Effector memory CD8-positive, alpha-beta T cell (primary cell): ENCODE measurements at regions not wholly inside any gene's neighbourhood (a gene's known extent, or its start where the extent isn't known, plus 50 kb on each side); places are given as distances from the start of the nearest gene placed in this dataset.
"Not testable (repeated sequence)": the region's sequence is repeated elsewhere in the genome, so short reads cannot be mapped to it uniquely, and the experiment has no call there.

Source experiments
- ATAC-seq: fragments of 150-1000 bp; cut with Tn5 transposase; replicated peaks from 2 replicates; pipeline ENCODE4 v1.10.0; 2021; ENCODE audit warnings: mild to moderate bottlenecking, moderate library complexity
- DNase-seq, 3 experiments: peaks; one replicate each; pipeline ENCODE4 v3.0.0; 2021
- H3K27ac Mint-ChIP-seq, 2 donors: one replicate each; pipeline ENCODE4 v1.8.0; 2022; ENCODE audit warnings: mild to moderate bottlenecking in 2 of 2, mixed read lengths in 2 of 2, moderate library complexity in 2 of 2
- H3K27me3 Mint-ChIP-seq, 2 donors: one replicate each; pipeline ENCODE4 v1.8.0; 2022; ENCODE audit warnings: mixed read lengths in 2 of 2
- H3K36me3 Mint-ChIP-seq: one replicate; pipeline ENCODE4 v1.8.0; 2022; ENCODE audit warnings: mild to moderate bottlenecking, moderate library complexity, mixed read lengths; ENCODE audit not compliant: insufficient read depth
- H3K4me1 Mint-ChIP-seq, 2 donors: one replicate each; pipeline ENCODE4 v1.8.0; 2022; ENCODE audit warnings: low read depth in 2 of 2, mixed read lengths in 2 of 2
- H3K4me3 Mint-ChIP-seq, 2 donors: one replicate each; pipeline ENCODE4 v1.8.0; 2022; ENCODE audit warnings: mild to moderate bottlenecking in 2 of 2, mixed read lengths in 2 of 2, moderate library complexity in 2 of 2
- H3K9me3 Mint-ChIP-seq, 2 donors: one replicate each; pipeline ENCODE4 v1.8.0; 2022; ENCODE audit warnings: mixed read lengths in 2 of 2

DNA sequence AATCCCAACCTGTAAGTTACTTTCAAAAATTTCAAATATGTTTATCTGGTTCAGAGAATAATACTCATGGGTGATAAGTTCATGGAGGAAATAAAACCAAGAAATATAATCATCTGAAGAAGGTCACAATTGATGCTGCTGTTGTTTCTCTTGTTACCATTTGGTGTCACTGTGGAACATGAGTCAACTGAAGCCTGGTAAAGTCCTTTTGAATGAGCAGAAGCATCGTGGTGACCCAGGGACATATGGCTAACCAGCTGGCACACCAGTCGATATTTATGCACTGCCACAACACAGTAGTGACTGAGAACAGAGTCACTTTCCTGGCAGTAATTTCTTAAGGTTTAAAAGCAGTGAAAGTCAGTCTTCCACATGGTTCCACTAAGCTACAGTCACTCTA is 612.9 kb upstream of the TLE4 start:
- H3K27me3 Mint-ChIP-seq: no peaks in the 10 kb centered on the region
- DNase-seq: no peak
- peaks cover 0 to 3% of the 10 kb centered on the region in 2 donors for H3K4me1 Mint-ChIP-seq
- H3K4me3 Mint-ChIP-seq: no peak overlapping the region
- ATAC-seq: no peak
- no peaks in the 10 kb centered on the region for H3K36me3 Mint-ChIP-seq
- peaks cover 12 to 18% of the 10 kb centered on the region in 2 donors for H3K9me3 Mint-ChIP-seq
- H3K27ac Mint-ChIP-seq: no peak overlapping the region

DNA sequence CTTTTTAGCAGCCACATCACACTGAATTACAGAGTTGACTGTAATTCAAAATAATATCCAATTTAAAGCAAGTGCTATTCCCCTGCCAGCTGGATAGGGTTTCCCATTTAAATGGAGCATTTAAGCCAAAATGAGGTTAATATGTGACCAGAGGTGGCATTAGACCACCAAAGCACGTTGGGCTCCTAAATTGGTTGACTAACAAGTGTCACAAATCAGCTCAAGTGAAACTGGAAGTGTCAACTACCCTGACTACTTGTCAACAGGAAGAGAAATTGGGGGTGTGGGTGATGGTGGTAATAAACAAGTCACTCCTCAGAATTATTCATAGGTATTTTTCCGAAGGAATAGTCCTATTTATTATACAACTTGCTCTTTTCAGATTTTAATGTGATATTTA is 609.6 kb upstream of the TLE4 start:
- ATAC-seq (no peak), DNase-seq (no peak)
- Mint-ChIP-seq H3K4me3 (no peak overlapping the region), H3K27ac (no peak overlapping the region), H3K9me3 (peaks cover 11 to 20% of the 10 kb centered on the region in 2 donors), H3K27me3 (no peaks in the 10 kb centered on the region), H3K36me3 (no peaks in the 10 kb centered on the region), H3K4me1 (peaks cover 0 to 3% of the 10 kb centered on the region in 2 donors)

- Mint-ChIP-seq H3K4me1 (peaks cover 0 to 3% of the 10 kb centered on the region in 2 donors), H3K36me3 (no peaks in the 10 kb centered on the region), H3K27me3 (no peaks in the 10 kb centered on the region), H3K4me3 (no peak overlapping the region), H3K9me3 (peaks cover 7 to 20% of the 10 kb centered on the region in 2 donors), H3K27ac (no peak overlapping the region)
- no peak for ATAC-seq
- no peak for DNase-seq
Observed at GRCh38 chr9:78963911-78964310, 607.9 kb upstream of the TLE4 start.

- DNase-seq: no peak
- no peak overlapping the region for H3K4me3 Mint-ChIP-seq
- H3K27me3 Mint-ChIP-seq: no peaks in the 10 kb centered on the region
- no peaks in the 10 kb centered on the region for H3K4me1 Mint-ChIP-seq
- no peaks in the 10 kb centered on the region for H3K36me3 Mint-ChIP-seq
- peaks cover 5 to 8% of the 10 kb centered on the region in 2 donors for H3K9me3 Mint-ChIP-seq
- ATAC-seq: no peak
- no peak overlapping the region for H3K27ac Mint-ChIP-seq
Observed at GRCh38 chr9:78967596-78968217, 604.1 kb upstream of the TLE4 start.

DNA sequence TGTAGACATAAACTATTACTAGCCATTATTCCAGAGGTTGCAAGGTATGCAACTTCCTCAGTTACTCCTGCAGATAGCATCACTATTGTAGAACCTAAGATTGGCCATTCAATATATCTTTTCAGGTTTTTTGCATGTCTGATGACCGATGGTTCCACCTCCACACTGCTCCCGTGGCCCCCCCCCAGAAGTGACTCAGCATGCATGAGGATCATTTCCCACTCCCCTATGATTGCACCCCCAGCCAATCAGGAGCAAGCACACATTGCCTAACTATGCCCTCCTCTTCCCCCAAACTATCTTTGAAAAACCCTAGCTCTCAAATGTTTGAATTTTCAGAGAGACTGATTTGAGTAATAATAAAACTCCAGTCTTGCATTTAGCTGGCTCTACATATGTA is 601.4 kb upstream of the TLE4 start:
- Mint-ChIP-seq H3K27me3 (no peaks in the 10 kb centered on the region), H3K9me3 (peaks cover 3 to 5% of the 10 kb centered on the region in 2 donors), H3K36me3 (no peaks in the 10 kb centered on the region), H3K4me3 (no peak overlapping the region), H3K4me1 (no peaks in the 10 kb centered on the region), H3K27ac (no peak overlapping the region)
- DNase-seq (no peak), ATAC-seq (no peak)

DNA sequence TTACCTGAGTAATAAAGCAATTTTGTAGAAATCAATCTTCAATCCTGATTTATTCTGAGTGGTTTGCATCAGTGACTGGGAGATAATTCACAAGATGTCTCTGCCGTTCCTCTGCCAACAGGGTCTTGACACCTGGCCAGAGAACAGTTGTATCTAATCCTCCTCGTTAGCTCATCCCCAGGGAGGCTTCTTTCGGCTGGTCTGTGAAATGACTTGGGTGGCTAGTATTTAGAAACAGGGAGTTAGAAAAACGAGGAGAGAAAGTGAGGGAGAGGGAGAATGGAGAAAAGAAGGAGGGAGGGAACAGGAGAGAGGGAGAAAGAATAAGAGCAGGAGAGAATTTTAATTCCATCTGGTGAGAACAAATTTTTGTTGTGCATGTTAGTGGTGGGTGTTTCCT is 600.2 kb upstream of the TLE4 start:
- no peaks in the 10 kb centered on the region for H3K4me1 Mint-ChIP-seq
- H3K27me3 Mint-ChIP-seq: no peaks in the 10 kb centered on the region
- DNase-seq (no peak), ATAC-seq (no peak)
- peaks cover 0 to 3% of the 10 kb centered on the region in 2 donors for H3K9me3 Mint-ChIP-seq
- no peak overlapping the region for H3K4me3 Mint-ChIP-seq
- no peak overlapping the region for H3K27ac Mint-ChIP-seq
- H3K36me3 Mint-ChIP-seq: no peaks in the 10 kb centered on the region

GRCh38 chr9:78972303-78972999 is 599.3 kb upstream of the TLE4 start:
- Mint-ChIP-seq H3K36me3 (no peaks in the 10 kb centered on the region), H3K4me3 (no peak overlapping the region), H3K9me3 (peaks cover 0 to 3% of the 10 kb centered on the region in 2 donors), H3K4me1 (no peaks in the 10 kb centered on the region), H3K27ac (no peak overlapping the region), H3K27me3 (no peaks in the 10 kb centered on the region)
- ATAC-seq (no peak), DNase-seq (no peak)

GRCh38 chr9:78973907-78974306 is 597.9 kb upstream of the TLE4 start:
- no peak for ATAC-seq
- H3K36me3 Mint-ChIP-seq: no peaks in the 10 kb centered on the region
- H3K27ac Mint-ChIP-seq: no peak overlapping the region
- no peak for DNase-seq
- H3K4me1 Mint-ChIP-seq: no peaks in the 10 kb centered on the region
- H3K4me3 Mint-ChIP-seq: no peak overlapping the region
- H3K9me3 Mint-ChIP-seq: peaks cover 3% of the 10 kb centered on the region in 2 donors
- H3K27me3 Mint-ChIP-seq: no peaks in the 10 kb centered on the region

DNA sequence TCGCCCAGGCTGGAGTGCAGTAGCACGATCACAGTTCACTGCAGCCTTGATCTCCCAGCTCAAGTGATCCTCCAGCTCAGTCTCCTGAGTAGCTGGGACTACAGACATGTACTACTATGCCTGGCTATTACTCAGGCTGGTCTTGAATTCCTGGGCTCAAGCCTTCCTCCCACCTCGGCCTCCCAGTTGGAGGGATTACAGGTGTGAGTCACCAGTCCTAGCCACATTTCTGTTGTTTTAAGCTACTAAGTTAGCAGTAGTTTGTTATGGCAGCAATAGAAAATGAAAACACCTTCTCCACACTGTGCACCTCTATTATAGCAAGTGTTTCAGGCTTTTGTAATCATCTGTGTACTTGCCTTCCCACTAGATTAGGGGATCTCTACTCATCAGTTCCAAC is 588.9 kb upstream of the TLE4 start:
- no peaks in the 10 kb centered on the region for H3K4me1 Mint-ChIP-seq
- no peak overlapping the region for H3K27ac Mint-ChIP-seq
- DNase-seq (no peak), ATAC-seq (no peak)
- H3K4me3 Mint-ChIP-seq: no peak overlapping the region
- H3K36me3 Mint-ChIP-seq: no peaks in the 10 kb centered on the region
- H3K27me3 Mint-ChIP-seq: no peaks in the 10 kb centered on the region
- peaks cover 7 to 13% of the 10 kb centered on the region in 2 donors for H3K9me3 Mint-ChIP-seq

DNA sequence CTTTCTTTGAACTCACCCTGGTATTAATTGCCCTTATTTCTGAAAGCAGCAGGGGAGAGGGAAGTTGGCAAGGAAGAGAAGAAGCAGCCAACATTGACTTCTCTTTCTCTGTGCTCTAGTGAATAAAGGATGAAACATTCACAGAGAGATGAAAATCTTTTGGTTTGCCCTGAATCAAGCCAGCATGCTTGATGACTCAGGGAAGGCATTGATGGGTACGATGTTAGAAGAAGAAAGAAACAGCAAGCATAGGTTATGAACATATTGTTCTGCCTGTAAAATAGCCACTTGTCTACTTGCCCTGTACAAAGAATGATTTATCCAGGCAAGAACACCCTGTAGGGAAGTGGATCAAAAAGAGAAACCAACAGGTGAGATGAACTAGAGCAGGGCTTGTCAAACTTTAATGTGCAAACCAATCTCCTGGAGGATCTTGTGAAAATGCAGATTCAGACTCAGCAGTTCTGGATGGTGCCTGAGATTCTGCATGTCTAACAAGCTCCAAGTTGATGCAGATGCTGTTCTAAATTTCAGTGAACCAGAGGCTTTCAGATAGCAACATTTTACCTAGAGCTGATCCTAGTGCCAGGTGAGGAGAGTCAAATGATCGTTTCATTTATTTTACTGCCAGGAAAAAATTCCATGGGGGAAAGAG is 586.6 kb upstream of the TLE4 start:
- H3K27me3 Mint-ChIP-seq: no peaks in the 10 kb centered on the region
- H3K9me3 Mint-ChIP-seq: peaks cover 0 to 7% of the 10 kb centered on the region in 2 donors
- no peaks in the 10 kb centered on the region for H3K36me3 Mint-ChIP-seq
- ATAC-seq (no peak), DNase-seq (no peak)
- H3K4me1 Mint-ChIP-seq: no peaks in the 10 kb centered on the region
- H3K27ac Mint-ChIP-seq: no peak overlapping the region
- no peak overlapping the region for H3K4me3 Mint-ChIP-seq

DNA sequence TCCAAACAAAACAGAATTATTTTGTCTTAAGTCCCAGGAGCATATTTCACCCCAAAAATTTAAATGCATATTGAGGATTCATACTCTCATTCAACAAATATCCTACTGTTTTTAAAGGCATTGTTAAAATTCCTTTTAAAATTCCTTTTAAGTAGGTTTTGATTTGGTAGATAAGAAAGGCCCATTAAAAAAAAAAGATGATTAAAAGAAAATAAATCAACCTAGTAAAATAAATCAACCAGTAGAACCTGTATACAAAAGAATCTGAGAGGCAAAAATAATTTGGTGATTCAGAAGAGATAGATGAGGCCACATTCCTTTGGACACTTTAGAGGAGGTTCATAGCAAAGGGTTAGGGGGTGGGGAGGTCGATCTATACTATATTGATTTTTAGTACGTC is 585.3 kb upstream of the TLE4 start:
- Mint-ChIP-seq H3K9me3 (peaks cover 0 to 8% of the 10 kb centered on the region in 2 donors), H3K4me3 (no peak overlapping the region), H3K27ac (no peak overlapping the region), H3K27me3 (no peaks in the 10 kb centered on the region), H3K4me1 (no peaks in the 10 kb centered on the region), H3K36me3 (no peaks in the 10 kb centered on the region)
- ATAC-seq: no peak
- no peak for DNase-seq

- Mint-ChIP-seq H3K4me3 (no peak overlapping the region), H3K27me3 (no peaks in the 10 kb centered on the region), H3K4me1 (no peaks in the 10 kb centered on the region), H3K27ac (no peak overlapping the region), H3K9me3 (peaks cover 0 to 1% of the 10 kb centered on the region in 2 donors), H3K36me3 (no peaks in the 10 kb centered on the region)
- DNase-seq (no peak), ATAC-seq (no peak)
Observed at GRCh38 chr9:78989031-78989658, 582.6 kb upstream of the TLE4 start.

- ATAC-seq: no peak
- Mint-ChIP-seq H3K4me1 (no peaks in the 10 kb centered on the region), H3K27ac (no peak overlapping the region)
Observed at GRCh38 chr9:78994471-78994870, 577.3 kb upstream of the TLE4 start.

DNA sequence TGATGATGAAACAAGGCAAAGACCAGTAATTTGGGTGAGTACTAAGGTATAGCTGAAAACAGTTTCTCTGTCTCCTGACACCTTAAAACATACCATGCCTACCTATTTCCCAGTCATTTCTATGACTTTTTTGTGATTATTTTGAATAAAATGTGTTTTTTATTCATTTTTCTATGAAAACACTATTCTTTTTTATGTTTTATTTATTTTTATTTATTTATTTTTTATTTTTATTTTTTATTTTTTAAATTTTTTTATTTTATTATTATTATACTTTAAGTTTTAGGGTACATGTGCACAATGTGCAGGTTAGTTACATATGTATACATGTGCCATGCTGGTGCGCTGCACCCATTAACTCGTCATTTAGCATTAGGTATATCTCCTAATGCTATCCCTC is 576.8 kb upstream of the TLE4 start:
- H3K36me3 Mint-ChIP-seq, H3K4me1 Mint-ChIP-seq, H3K9me3 Mint-ChIP-seq, H3K27ac Mint-ChIP-seq, H3K27me3 Mint-ChIP-seq, ATAC-seq, DNase-seq, H3K4me3 Mint-ChIP-seq: not testable (repeated sequence)

More at GRCh38 chr9:78994471-78994870, 577.3 kb upstream of the TLE4 start:
- DNase-seq: no peak
- Mint-ChIP-seq H3K9me3 (peaks cover 0 to 3% of the 10 kb centered on the region in 2 donors), H3K36me3 (no peaks in the 10 kb centered on the region), H3K27me3 (no peaks in the 10 kb centered on the region), H3K4me3 (no peak overlapping the region)
